NT2/D1 (cell line): ENCODE measurements at regions not wholly inside any gene's neighbourhood (a gene's known extent, or its start where the extent isn't known, plus 50 kb on each side); places are given as distances from the start of the nearest gene placed in this dataset.

Source experiments
- SUZ12 ChIP-seq: IDR thresholded peaks from 2 replicates; pipeline ENCODE4 v1.6.1; 2011; ENCODE audit not compliant: insufficient read length, insufficient read depth; ENCODE audit errors: extremely low read depth
- ZNF274 ChIP-seq: IDR thresholded peaks from 2 replicates; pipeline ENCODE4 v1.6.1; 2011; ENCODE audit warnings: mild to moderate bottlenecking, low read depth, low read length

DNA sequence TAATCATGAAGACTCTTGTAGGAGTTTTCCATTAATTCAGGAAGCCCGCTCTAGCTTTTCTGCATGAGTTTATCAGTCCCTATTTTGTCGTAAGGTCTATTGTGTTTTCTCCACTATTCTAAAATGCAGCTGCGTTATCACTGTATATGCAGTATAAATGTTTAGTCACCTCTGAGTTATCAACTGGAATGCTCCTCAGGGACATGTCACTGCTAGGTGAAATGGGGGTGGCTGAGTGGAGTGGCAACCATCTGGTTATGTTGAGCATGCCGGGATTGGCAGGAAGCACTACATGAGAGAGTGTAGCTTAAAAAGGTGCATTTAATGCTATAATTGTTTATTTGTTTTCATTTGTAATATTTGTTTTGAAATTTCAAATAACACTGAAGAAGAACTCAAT is 285.2 kb upstream of the ELAC2 start:
- no peak for TF ChIP-seq ZNF274
- TF ChIP-seq SUZ12: no peak
